Mucosa of descending colon (tissue), 3 donors: ENCODE measurements at regions not wholly inside any gene's neighbourhood (a gene's known extent, or its start where the extent isn't known, plus 50 kb on each side); places are given as distances from the start of the nearest gene placed in this dataset.

ENCODE experiments used
- ATAC-seq: fragments of 200-7000 bp; cut with Tn5 transposase; one replicate; pipeline ENCODE4 v1.9.1; 2020; ENCODE audit warnings: mild to moderate bottlenecking, moderate library complexity
- DNase-seq, 3 donors: peaks; one replicate each; pipeline ENCODE4 v3.0.0-alpha.2; 2020
- H3K36me3 ChIP-seq: fragments of 200-600 bp; one replicate; pipeline ENCODE4 v1.8.0; 2021; ENCODE audit warnings: low read depth, mild to moderate bottlenecking
- H3K4me1 ChIP-seq: fragments of 200-600 bp; one replicate; pipeline ENCODE4 v1.8.0; 2021; ENCODE audit warnings: low read depth, mild to moderate bottlenecking
- H3K4me3 ChIP-seq: fragments of 200-600 bp; one replicate; pipeline ENCODE4 v1.8.0; 2021; ENCODE audit warnings: mild to moderate bottlenecking
- H3K9me3 ChIP-seq: fragments of 200-600 bp; one replicate; pipeline ENCODE4 v1.8.0; 2021; ENCODE audit warnings: mild to moderate bottlenecking
- intact Hi-C, 2 donors: fragments of 100-400 bp; cut with DNase I in 1 of 2; cut with micrococcal nuclease in 1 of 2; formaldehyde crosslinking; loops; one replicate each; pipeline versions ENCODE4 v1.11.0 to v1.11.1; 2022; cut with DNase I, micrococcal nuclease
- TF ChIP-seq, protein P1 (sequence below): fragments of 200-600 bp; IDR thresholded peaks from one replicate; pipeline ENCODE4 v1.8.0; 2022; ENCODE audit warnings: antibody characterized with exemption, mild to moderate bottlenecking
- donor health status: DM: no; HTN: no; CAD: no; lungs with moderate emphysema.
- donor health status: DM: no; HTN: no; CAD: no.
- donor health status: DM: no; HTN: yes; CAD: no.

- DNase-seq (no peak), ATAC-seq (no peak)
Measured at GRCh38 chr4:123830930-123831329, 434.3 kb downstream of the SPRY1 start.

DNA sequence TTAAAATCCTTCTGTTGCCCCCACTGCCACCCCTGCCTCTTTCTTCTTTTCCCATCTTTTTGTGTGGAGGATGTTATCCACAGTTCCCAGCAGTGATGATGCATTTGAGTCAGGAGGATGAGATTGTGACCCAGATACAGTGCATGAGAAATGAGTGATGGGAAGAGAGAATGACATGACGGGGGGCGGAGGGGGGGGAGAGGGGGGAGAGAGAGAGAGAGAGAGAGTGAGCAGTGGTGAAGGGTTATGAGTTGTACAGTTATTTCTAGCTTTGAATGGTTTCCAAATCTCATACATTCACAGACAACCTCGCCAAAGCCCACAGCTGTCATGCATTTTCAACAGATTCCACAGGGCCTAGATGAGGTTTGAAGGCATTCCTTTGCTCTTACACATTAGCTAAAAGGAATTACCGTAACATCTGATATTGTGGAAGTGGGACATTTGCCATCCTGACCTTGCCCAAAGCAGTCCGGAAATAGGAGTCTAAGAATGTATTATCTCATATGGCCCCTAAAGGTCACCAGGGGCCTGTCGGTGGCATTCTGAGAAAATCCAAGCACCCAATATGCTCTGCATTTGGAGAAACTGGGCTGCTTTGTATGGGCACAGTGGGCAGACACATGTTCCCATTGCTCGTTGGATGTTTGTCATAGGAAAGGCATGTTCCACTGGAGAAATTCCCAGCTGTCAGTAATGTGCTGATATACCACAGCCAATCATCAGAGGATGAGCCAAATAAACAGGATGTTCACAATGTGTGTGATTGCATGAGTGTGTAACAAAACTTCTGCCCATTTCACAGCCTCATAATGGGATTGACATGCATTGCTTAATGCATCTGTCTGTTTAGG is 435.8 kb downstream of the SPRY1 start:
- DNase-seq (peak in 1 of 3 donors; percentile 18), ATAC-seq (peak; percentile 60)
- Histone ChIP-seq H3K9me3 (no peaks in the 10 kb centered on the region), H3K36me3 (no peaks in the 10 kb centered on the region), H3K4me3 (no peak overlapping the region), H3K4me1 (no peaks in the 10 kb centered on the region)
- TF ChIP-seq, protein P1, sequence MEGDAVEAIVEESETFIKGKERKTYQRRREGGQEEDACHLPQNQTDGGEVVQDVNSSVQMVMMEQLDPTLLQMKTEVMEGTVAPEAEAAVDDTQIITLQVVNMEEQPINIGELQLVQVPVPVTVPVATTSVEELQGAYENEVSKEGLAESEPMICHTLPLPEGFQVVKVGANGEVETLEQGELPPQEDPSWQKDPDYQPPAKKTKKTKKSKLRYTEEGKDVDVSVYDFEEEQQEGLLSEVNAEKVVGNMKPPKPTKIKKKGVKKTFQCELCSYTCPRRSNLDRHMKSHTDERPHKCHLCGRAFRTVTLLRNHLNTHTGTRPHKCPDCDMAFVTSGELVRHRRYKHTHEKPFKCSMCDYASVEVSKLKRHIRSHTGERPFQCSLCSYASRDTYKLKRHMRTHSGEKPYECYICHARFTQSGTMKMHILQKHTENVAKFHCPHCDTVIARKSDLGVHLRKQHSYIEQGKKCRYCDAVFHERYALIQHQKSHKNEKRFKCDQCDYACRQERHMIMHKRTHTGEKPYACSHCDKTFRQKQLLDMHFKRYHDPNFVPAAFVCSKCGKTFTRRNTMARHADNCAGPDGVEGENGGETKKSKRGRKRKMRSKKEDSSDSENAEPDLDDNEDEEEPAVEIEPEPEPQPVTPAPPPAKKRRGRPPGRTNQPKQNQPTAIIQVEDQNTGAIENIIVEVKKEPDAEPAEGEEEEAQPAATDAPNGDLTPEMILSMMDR: no peak
- intact Hi-C loops: no loop called here

More at GRCh38 chr4:123830930-123831329, 434.3 kb downstream of the SPRY1 start:
- Histone ChIP-seq H3K4me1 (no peaks in the 10 kb centered on the region), H3K9me3 (no peaks in the 10 kb centered on the region), H3K36me3 (no peaks in the 10 kb centered on the region), H3K4me3 (no peak overlapping the region)
- intact Hi-C loops: no loop called here
- TF ChIP-seq, protein P1: no peak

- Histone ChIP-seq H3K4me3 (no peak overlapping the region), H3K4me1 (no peaks in the 10 kb centered on the region), H3K9me3 (no peaks in the 10 kb centered on the region), H3K36me3 (no peaks in the 10 kb centered on the region)
- TF ChIP-seq, protein P1: no peak
- DNase-seq (no peak), ATAC-seq (no peak)
- intact Hi-C loops: no loop called here
Measured at GRCh38 chr4:123833171-123833643, 436.6 kb downstream of the SPRY1 start.

GRCh38 chr4:123835831-123836590 is 439.4 kb downstream of the SPRY1 start:
- DNase-seq (no peak), ATAC-seq (no peak)
- Histone ChIP-seq H3K4me3 (no peak overlapping the region), H3K9me3 (no peaks in the 10 kb centered on the region), H3K36me3 (no peaks in the 10 kb centered on the region), H3K4me1 (no peaks in the 10 kb centered on the region)
- intact Hi-C loops: no loop called here
- TF ChIP-seq, protein P1: no peak

DNA sequence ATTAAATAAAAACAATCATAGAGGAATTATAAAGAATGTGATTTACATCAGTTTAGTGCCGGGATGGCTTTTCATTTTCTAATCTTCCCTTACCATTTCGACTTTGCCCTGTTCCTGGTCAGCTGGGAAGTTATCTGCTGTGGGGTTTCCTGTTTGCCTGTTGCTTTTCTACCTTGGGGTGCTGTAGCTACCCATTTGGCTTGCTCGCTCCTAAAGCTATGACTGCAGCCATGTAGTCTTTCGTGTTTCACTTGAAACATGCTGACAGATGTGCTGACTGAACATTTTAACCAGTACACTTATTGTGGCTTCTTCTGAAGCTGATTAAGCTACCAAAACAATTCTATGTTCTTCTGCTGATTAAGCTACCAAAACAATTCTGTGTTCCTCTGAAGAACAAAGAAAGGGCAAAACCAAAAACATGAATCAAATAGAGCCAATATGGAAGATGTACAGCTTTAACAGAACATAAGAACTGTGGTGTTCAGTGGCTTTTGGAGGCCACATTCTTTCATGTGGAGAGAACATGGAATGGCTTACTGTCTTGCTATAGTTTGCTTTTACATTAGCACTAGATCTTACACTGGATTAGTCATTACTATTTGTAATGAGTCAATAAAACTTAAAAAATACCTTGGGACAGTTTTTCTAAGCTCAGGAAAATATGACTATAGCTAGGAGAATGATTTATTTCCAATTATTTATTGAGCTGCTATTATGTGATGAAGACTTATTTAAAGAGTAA is 440.4 kb downstream of the SPRY1 start:
- Histone ChIP-seq H3K9me3 (no peaks in the 10 kb centered on the region), H3K4me1 (no peaks in the 10 kb centered on the region), H3K4me3 (no peak overlapping the region), H3K36me3 (no peaks in the 10 kb centered on the region)
- no peak for DNase-seq
- ATAC-seq: no peak
- intact Hi-C loops: no loop called here
- TF ChIP-seq, protein P1: no peak
